ENCODE measurements at regions not wholly inside any gene's neighbourhood (a gene's known extent, or its start where the extent isn't known, plus 50 kb on each side); places are given as distances from the start of the nearest gene placed in this dataset.

DNA sequence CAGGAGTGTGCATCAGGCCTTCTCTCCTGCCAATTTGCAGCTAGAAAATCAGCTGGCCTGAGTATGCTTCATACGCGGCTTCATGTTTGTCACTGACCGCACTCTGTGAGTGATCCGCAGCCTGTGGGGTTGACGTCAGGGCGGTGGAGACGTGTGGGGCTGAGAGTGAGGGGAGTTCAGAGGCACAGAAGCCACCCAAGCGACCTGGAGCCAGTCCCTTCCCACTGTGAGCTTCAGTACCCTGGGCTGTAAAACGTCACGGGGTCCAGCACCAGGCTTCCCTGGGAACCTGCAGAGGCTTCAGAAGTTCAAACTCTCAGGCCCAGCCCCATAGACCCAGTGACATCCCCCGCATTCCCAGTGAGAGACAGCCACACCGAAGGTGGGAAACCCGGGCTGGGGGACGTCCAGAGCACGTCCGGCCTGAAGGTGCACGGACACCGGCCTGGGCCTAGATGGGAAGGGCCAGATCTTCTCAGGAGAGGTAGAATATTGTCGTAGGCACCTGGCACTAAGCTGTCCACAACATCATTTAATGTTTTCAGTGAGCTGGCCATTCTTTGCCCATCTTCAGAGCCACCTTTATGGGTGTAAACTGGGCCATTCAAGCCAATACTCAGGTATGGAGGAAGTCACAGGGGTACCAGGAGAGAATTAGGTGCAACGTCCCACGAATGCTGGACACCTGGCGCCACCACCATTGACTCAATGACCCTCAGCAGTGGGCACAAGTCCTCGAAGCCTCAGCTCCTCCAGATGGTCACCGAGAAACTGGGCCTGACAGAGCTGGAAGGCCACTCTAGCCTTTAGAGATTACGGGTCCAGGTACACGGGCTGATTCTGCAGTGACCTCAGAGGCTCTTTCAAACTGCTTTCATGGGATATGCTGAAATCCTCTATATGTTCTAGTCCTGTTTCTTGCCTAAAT is 235.6 kb upstream of the MYT1L start:
- Histone ChIP-seq H3K27ac (ENCODE audit: low read length) (no peak overlapping the region), H3K79me2 (ENCODE audit: low read length) (no peaks in the 10 kb centered on the region), H3K9me3 (ENCODE audit: insufficient read depth, low read length) (no peaks in the 10 kb centered on the region), H3K9ac (ENCODE audit: low read length) (no peak overlapping the region), H3K4me1 (ENCODE audit: low read length) (no peaks in the 10 kb centered on the region), H2AFZ (ENCODE audit: low read depth, low read length) (no peak overlapping the region), H4K20me1 (ENCODE audit: insufficient read depth, low read length) (no peaks in the 10 kb centered on the region), H3K27me3 (ENCODE audit: low read depth, low read length) (no peaks in the 10 kb centered on the region), H3K36me3 (replicated peaks; ENCODE audit: low read depth, low read length) (no peaks in the 10 kb centered on the region), H3K4me3 (ENCODE audit: low read length) (no peak overlapping the region), H3K4me2 (ENCODE audit: low read length) (no peak overlapping the region)
- TF ChIP-seq EZH2phosphoT487 (IDR thresholded peaks at IDR 0.05; ENCODE audit: low read depth) = no peak
- TF ChIP-seq, protein P1, sequence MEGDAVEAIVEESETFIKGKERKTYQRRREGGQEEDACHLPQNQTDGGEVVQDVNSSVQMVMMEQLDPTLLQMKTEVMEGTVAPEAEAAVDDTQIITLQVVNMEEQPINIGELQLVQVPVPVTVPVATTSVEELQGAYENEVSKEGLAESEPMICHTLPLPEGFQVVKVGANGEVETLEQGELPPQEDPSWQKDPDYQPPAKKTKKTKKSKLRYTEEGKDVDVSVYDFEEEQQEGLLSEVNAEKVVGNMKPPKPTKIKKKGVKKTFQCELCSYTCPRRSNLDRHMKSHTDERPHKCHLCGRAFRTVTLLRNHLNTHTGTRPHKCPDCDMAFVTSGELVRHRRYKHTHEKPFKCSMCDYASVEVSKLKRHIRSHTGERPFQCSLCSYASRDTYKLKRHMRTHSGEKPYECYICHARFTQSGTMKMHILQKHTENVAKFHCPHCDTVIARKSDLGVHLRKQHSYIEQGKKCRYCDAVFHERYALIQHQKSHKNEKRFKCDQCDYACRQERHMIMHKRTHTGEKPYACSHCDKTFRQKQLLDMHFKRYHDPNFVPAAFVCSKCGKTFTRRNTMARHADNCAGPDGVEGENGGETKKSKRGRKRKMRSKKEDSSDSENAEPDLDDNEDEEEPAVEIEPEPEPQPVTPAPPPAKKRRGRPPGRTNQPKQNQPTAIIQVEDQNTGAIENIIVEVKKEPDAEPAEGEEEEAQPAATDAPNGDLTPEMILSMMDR (IDR thresholded peaks at IDR 0.05; ENCODE audit: low read depth, low read length) = no peak

DNA sequence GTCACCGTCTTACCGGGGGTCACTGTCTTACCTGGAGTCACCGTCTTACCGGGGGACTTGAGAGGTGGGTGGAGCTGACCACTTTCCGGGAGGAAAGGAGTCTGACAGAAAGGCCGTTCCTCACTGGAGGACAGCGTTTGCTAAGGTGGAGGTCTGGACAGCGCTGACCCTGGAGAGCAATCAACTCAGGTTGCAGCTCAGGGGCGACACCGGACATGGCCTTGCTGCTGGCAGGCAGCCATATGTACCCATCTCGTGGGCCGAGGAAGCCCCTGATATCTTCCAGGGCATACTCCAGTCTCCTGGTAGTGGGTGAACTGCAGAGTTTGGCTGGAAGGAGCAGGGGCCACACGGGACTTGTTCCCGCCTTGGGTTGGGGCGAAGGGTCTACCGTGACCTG is 234.6 kb upstream of the MYT1L start:
- Histone ChIP-seq H3K27me3 (ENCODE audit: low read depth, low read length) (no peaks in the 10 kb centered on the region), H3K9me3 (ENCODE audit: insufficient read depth, low read length) (no peaks in the 10 kb centered on the region), H2AFZ (ENCODE audit: low read depth, low read length) (no peak overlapping the region), H3K36me3 (replicated peaks; ENCODE audit: low read depth, low read length) (no peaks in the 10 kb centered on the region), H3K4me2 (ENCODE audit: low read length) (no peak overlapping the region), H3K79me2 (ENCODE audit: low read length) (no peaks in the 10 kb centered on the region), H3K27ac (ENCODE audit: low read length) (no peak overlapping the region), H3K9ac (ENCODE audit: low read length) (no peak overlapping the region), H4K20me1 (ENCODE audit: insufficient read depth, low read length) (no peaks in the 10 kb centered on the region), H3K4me3 (ENCODE audit: low read length) (no peak overlapping the region), H3K4me1 (ENCODE audit: low read length) (no peaks in the 10 kb centered on the region)
- TF ChIP-seq EZH2phosphoT487 (IDR thresholded peaks at IDR 0.05; ENCODE audit: low read depth) = no peak
- TF ChIP-seq, protein P1 (IDR thresholded peaks at IDR 0.05; ENCODE audit: low read depth, low read length) = no peak

DNA sequence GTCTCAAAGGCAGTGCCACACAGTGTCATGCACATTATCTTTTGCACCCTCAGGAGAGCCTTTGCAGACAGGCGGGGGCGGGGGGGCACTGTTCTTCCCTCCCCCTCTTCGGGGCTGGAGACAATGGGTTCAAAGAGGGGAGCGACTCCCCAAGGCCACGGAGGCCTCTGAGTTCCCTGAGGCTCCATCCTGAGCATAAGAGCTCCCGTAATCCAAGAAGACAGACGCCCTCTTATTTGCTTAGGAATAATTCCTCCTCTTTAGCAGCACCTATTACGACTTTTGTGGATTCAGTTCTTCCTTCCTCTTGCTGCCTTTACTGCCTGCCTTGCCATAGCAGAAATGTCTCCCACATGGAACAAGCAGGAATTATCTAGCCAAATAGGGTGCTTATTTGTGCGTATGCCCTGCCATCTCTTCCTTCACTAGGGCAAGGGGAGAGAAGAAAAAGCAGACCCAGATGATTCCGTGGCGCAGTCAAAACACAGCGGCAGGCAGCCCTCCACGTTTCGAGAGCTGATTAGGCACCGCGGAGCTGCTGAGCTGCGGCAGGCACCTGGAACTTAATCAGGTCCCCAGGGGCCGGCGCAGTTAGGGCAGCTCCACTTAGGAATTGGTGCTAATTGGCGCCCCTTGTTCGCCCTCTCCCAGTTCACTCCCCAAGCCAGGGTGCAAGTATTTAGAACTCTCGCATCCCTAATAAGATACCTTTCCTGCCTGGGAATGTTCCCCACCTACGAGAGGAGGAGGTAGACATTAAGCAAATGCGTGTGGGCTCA is 233.4 kb upstream of the MYT1L start:
- Histone ChIP-seq H3K79me2 (ENCODE audit: low read length) (no peaks in the 10 kb centered on the region), H3K27me3 (ENCODE audit: low read depth, low read length) (no peaks in the 10 kb centered on the region), H2AFZ (ENCODE audit: low read depth, low read length) (no peak overlapping the region), H3K36me3 (replicated peaks; ENCODE audit: low read depth, low read length) (no peaks in the 10 kb centered on the region), H3K4me2 (ENCODE audit: low read length) (no peak overlapping the region), H3K9me3 (ENCODE audit: insufficient read depth, low read length) (no peaks in the 10 kb centered on the region), H3K9ac (ENCODE audit: low read length) (no peak overlapping the region), H3K4me3 (ENCODE audit: low read length) (no peak overlapping the region), H3K27ac (ENCODE audit: low read length) (no peak overlapping the region), H4K20me1 (ENCODE audit: insufficient read depth, low read length) (no peaks in the 10 kb centered on the region), H3K4me1 (ENCODE audit: low read length) (no peaks in the 10 kb centered on the region)
- TF ChIP-seq, protein P1 (IDR thresholded peaks at IDR 0.05; ENCODE audit: low read depth, low read length) = no peak
- no peak for TF ChIP-seq EZH2phosphoT487 (IDR thresholded peaks at IDR 0.05; ENCODE audit: low read depth)

DNA sequence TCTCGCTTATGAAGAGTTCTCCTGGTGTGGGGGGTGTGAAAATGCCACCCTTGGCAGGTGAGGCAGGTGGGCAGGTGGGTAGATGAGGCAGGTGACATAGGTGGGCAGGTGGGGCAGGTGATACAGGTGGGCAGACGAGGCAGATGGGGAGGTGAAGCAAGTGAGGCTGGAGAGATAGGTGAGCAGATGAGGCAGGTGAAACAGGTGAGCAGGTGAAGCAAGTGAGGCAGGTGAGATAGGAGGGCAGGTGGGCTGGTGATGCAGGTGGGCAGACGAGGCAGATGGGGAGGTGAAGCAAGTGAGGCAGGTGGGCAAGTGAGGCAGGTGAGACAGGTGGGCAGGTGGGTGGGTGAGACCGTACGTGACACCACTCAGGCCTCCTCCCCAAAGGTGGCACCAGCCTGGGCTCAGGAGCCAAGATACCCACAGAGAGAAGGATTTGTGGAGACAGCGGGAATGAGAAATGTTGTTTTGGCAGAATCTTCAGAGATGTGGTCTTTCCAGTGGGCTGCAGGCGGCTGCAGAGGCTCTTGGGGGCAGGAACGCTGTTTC is 232.3 kb upstream of the MYT1L start:
- H3K36me3 ChIP-seq (replicated peaks; ENCODE audit: low read depth, low read length) = no peaks in the 10 kb centered on the region
- no peaks in the 10 kb centered on the region for H4K20me1 ChIP-seq (ENCODE audit: insufficient read depth, low read length)
- H3K27me3 ChIP-seq (ENCODE audit: low read depth, low read length) = no peaks in the 10 kb centered on the region
- TF ChIP-seq, protein P1 (IDR thresholded peaks at IDR 0.05; ENCODE audit: low read depth, low read length) = no peak
- TF ChIP-seq EZH2phosphoT487 (IDR thresholded peaks at IDR 0.05; ENCODE audit: low read depth) = no peak
- H3K9ac ChIP-seq (ENCODE audit: low read length) = no peak overlapping the region
- H3K9me3 ChIP-seq (ENCODE audit: insufficient read depth, low read length) = no peaks in the 10 kb centered on the region
- H3K4me2 ChIP-seq (ENCODE audit: low read length) = no peak overlapping the region
- H2AFZ ChIP-seq (ENCODE audit: low read depth, low read length) = no peak overlapping the region
- H3K27ac ChIP-seq (ENCODE audit: low read length) = no peak overlapping the region
- no peaks in the 10 kb centered on the region for H3K4me1 ChIP-seq (ENCODE audit: low read length)
- no peaks in the 10 kb centered on the region for H3K79me2 ChIP-seq (ENCODE audit: low read length)
- H3K4me3 ChIP-seq (ENCODE audit: low read length) = no peak overlapping the region
